SJCRH30 (cell line): ENCODE measurements at regions not wholly inside any gene's neighbourhood (a gene's known extent, or its start where the extent isn't known, plus 50 kb on each side); places are given as distances from the start of the nearest gene placed in this dataset.
"Not testable (repeated sequence)": the region's sequence is repeated elsewhere in the genome, so short reads cannot be mapped to it uniquely, and the experiment has no call there.

Experiments
- DNase-seq, 2 experiments: peaks; one replicate each; pipeline ENCODE4 v3.0.0-alpha.2; 2015 to 2020
- H3K27ac ChIP-seq: fragments of 250-450 bp; sonication (Bioruptor Pico); 2 replicates; pipeline ENCODE4 v1.5.1; 2020; ENCODE audit warnings: mild to moderate bottlenecking, moderate library complexity
- H3K27me3 ChIP-seq: fragments of 250-450 bp; sonication (Bioruptor Pico); 2 replicates; pipeline ENCODE4 v1.5.1; 2020; ENCODE audit warnings: mild to moderate bottlenecking, moderate library complexity
- H3K36me3 ChIP-seq: fragments of 250-450 bp; sonication (Bioruptor Pico); 2 replicates; pipeline ENCODE4 v1.5.1; 2020; ENCODE audit warnings: mild to moderate bottlenecking, moderate library complexity
- H3K4me1 ChIP-seq: fragments of 250-450 bp; sonication (Bioruptor Pico); 2 replicates; pipeline ENCODE4 v1.5.1; 2020; ENCODE audit warnings: mild to moderate bottlenecking, moderate library complexity
- H3K4me3 ChIP-seq: fragments of 250-450 bp; sonication (Bioruptor Pico); 2 replicates; pipeline ENCODE4 v1.5.1; 2020; ENCODE audit warnings: mild to moderate bottlenecking, moderate library complexity
- H3K9me3 ChIP-seq: fragments of 250-450 bp; sonication (Bioruptor Pico); replicated peaks from 2 replicates; pipeline ENCODE4 v1.5.1; 2020; ENCODE audit warnings: mild to moderate bottlenecking, moderate library complexity

DNA sequence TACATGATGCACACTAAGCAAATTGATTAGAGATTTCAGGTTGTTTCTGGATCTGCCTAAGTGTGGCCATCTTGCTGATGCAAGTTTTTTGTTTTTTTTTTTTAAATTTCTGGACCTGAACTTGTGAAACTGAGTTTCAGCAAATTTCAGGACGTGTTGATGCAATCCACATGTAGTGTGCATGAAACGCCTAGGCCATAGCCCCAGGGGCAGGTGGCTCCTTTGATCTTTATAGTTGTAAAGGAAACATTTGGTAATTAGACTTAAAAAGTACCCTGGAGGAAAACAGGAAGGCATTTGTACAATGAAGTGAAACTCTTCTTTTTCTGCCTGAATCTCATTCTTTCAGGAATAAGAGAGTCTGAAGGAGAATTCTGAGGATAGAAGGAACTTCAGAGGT is 162.2 kb upstream of the LHX8 start:
- no peaks in the 10 kb centered on the region for H3K9me3 ChIP-seq
- H3K36me3 ChIP-seq, result no peaks in the 10 kb centered on the region
- no peak for DNase-seq
- H3K4me1 ChIP-seq, result no peaks in the 10 kb centered on the region
- H3K4me3 ChIP-seq, result no peak overlapping the region
- no peak overlapping the region for H3K27ac ChIP-seq
- H3K27me3 ChIP-seq, result no peaks in the 10 kb centered on the region

- H3K27me3 ChIP-seq, result no peaks in the 10 kb centered on the region
- H3K36me3 ChIP-seq, result no peaks in the 10 kb centered on the region
- H3K4me1 ChIP-seq, result no peaks in the 10 kb centered on the region
- no peak for DNase-seq
- H3K27ac ChIP-seq, result no peak overlapping the region
- no peaks in the 10 kb centered on the region for H3K9me3 ChIP-seq
- no peak overlapping the region for H3K4me3 ChIP-seq
Observed at GRCh38 chr1:74976491-74976890, 157.7 kb upstream of the LHX8 start.

DNA sequence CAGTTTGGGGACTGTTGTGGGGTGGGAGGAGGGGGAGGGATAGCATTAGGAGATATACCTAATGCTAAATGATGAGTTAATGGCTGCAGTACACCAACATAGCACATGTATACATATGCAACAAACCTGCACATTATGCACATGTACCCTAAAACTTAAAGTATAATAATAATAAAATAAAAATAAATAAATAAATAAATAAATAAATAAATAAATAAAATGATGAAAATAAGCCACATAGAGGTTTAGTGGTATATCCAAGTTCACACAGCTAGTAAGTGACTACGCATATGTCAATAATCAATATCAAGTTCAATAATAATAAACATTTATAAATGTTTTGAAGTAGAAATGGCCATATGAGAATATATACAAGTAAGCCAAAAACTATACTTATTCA is 141.7 kb upstream of the LHX8 start:
- not testable (repeated sequence) for H3K27ac ChIP-seq, H3K27me3 ChIP-seq, H3K36me3 ChIP-seq, DNase-seq, H3K9me3 ChIP-seq, H3K4me1 ChIP-seq, H3K4me3 ChIP-seq

DNA sequence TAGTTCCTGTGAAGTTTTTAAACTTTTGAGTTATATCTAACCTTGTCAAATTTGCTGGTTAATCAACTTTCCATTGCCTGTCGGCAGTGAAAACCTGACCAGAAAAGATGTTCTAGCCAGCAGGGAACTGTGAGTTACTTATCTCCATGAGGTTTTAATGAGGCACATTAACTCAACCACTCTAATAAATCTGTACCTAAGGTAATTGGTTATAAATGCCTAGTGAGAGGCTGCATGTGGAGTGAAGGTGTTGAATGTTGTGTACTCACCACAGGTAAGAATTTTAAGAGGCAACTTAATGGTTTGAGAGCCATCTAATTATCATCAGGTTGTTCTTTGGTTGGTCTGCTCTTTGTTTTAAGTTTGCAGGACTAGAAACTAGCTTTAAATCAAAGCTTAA is 138.4 kb upstream of the LHX8 start:
- no peak overlapping the region for H3K27ac ChIP-seq
- no peaks in the 10 kb centered on the region for H3K36me3 ChIP-seq
- no peaks in the 10 kb centered on the region for H3K4me1 ChIP-seq

GRCh38 chr1:75010547-75010946 is 123.6 kb upstream of the LHX8 start:
- H3K27ac ChIP-seq, result no peak overlapping the region
- H3K4me1 ChIP-seq, result no peaks in the 10 kb centered on the region
- H3K27me3 ChIP-seq, result no peaks in the 10 kb centered on the region
- H3K4me3 ChIP-seq, result no peak overlapping the region
- no peaks in the 10 kb centered on the region for H3K9me3 ChIP-seq
- H3K36me3 ChIP-seq, result no peaks in the 10 kb centered on the region
- DNase-seq, result no peak

More for the DNA sequence above, 138.4 kb upstream of the LHX8 start:
- Histone ChIP-seq H3K9me3 (no peaks in the 10 kb centered on the region), H3K27me3 (no peaks in the 10 kb centered on the region), H3K4me3 (no peak overlapping the region)
- no peak for DNase-seq

DNA sequence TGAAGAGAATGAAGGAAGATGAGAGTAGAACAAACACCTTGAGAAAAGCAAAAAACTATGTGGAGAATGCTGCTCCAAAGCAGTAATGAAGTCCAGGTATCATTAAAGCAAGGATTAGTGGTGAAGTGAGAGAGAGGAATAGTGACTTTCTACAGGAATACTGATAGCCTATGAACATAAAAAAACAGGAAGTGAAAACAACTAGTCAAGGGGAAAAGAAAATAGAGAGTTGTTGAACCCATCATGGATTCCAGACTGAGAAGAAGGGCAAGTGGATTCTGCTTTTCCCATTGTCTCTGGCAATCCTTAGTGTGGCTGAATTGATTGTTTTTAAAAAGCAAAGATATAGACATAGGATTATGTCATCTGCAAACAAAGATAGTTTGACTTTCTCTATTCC is 119.9 kb upstream of the LHX8 start:
- Histone ChIP-seq H3K4me1 (no peaks in the 10 kb centered on the region), H3K36me3 (no peaks in the 10 kb centered on the region), H3K4me3 (no peak overlapping the region), H3K9me3 (no peaks in the 10 kb centered on the region), H3K27ac (no peak overlapping the region), H3K27me3 (0 out of 2 replicates have a peak, but pooled peaks cover under 1% of the 10 kb centered on the region)
- no peak for DNase-seq

GRCh38 chr1:75023005-75023404 is 111.2 kb upstream of the LHX8 start:
- H3K9me3 ChIP-seq, result no peaks in the 10 kb centered on the region
- DNase-seq, result peak in 1 of 2 experiments; percentile 2
- no peak overlapping the region for H3K27ac ChIP-seq
- no peaks in the 10 kb centered on the region for H3K36me3 ChIP-seq
- H3K27me3 ChIP-seq, result 0 out of 2 replicates have a peak, but pooled peaks cover 4% of the 10 kb centered on the region
- H3K4me3 ChIP-seq, result no peak overlapping the region
- H3K4me1 ChIP-seq, result no peaks in the 10 kb centered on the region

- Histone ChIP-seq H3K4me3 (no peak overlapping the region), H3K27me3 (no peaks in the 10 kb centered on the region), H3K9me3 (no peaks in the 10 kb centered on the region), H3K27ac (no peak overlapping the region), H3K4me1 (no peaks in the 10 kb centered on the region), H3K36me3 (no peaks in the 10 kb centered on the region)
- no peak for DNase-seq
Observed at GRCh38 chr1:75034376-75034775, 99.8 kb upstream of the LHX8 start.

DNA sequence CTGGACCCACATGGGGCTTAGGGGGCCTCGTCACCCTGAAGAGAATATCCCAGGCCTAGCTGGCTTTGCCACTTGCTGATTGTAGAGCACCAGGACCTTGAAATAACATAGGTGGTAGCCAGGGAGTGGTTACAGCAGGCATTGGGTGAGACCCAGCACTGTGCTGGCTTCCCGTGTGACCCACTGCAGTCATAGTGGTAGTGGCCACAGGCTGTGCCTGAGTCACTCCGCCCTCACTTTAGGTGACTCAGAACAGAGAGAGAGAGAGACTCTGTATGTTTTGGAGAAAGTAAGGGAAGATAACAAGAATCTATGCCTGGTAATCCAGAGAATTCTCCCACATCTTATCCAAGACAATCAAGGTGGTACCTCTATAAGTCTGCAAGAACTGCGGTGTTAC is 98.7 kb upstream of the LHX8 start:
- H3K4me1 ChIP-seq, result no peaks in the 10 kb centered on the region
- H3K9me3 ChIP-seq, result no peaks in the 10 kb centered on the region
- no peaks in the 10 kb centered on the region for H3K36me3 ChIP-seq
- H3K27ac ChIP-seq, result no peak overlapping the region
- no peaks in the 10 kb centered on the region for H3K27me3 ChIP-seq
- no peak for DNase-seq
- no peak overlapping the region for H3K4me3 ChIP-seq

DNA sequence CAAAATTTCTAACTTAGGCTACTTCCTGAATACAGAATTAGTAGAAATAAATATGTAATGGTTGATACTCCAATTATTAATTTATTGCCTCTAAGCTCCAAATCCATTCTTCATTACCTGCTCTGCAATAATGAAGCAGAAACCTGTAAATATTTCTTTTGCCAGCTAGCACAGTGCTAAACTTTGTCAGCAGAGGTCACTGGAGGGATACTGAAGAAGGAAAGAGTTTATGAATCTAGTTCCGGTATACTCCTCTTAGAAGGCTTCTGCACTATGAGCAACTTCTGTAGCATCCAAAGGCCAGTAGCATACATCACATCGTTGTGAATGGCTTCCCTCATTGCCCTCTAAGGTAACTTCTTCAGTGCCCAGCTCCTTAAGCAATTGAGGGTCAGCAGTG is 81.0 kb upstream of the LHX8 start:
- Histone ChIP-seq H3K4me1 (no peaks in the 10 kb centered on the region), H3K4me3 (no peak overlapping the region), H3K9me3 (no peaks in the 10 kb centered on the region; the same call in 1 of the 2 replicates), H3K36me3 (no peaks in the 10 kb centered on the region), H3K27ac (no peak overlapping the region), H3K27me3 (no peaks in the 10 kb centered on the region)
- DNase-seq, result peak in 1 of 2 experiments; percentile 27

DNA sequence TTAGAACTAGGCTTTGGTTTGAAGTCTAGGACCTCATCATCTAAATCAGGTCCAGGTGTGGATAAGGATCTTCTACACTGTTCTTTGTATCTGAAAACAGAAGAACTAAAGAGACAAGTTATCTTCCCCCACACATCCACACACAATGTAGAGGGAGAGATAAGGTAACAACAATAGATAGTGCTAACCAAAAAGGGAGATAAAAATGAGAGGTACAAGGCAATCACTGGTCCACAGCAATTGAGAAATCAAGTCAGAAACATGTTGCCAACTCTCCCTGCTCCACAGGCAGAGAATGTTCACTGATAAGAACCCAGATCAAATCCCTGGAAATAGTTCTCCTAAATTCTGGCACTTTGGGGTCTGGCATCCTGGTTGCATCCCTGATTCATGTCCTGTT is 75.8 kb upstream of the LHX8 start:
- Histone ChIP-seq H3K27me3 (no peaks in the 10 kb centered on the region), H3K27ac (no peak overlapping the region), H3K4me1 (no peaks in the 10 kb centered on the region), H3K36me3 (no peaks in the 10 kb centered on the region), H3K4me3 (no peak overlapping the region), H3K9me3 (no peaks in the 10 kb centered on the region; the same call in 1 of the 2 replicates)
- DNase-seq, result no peak

DNA sequence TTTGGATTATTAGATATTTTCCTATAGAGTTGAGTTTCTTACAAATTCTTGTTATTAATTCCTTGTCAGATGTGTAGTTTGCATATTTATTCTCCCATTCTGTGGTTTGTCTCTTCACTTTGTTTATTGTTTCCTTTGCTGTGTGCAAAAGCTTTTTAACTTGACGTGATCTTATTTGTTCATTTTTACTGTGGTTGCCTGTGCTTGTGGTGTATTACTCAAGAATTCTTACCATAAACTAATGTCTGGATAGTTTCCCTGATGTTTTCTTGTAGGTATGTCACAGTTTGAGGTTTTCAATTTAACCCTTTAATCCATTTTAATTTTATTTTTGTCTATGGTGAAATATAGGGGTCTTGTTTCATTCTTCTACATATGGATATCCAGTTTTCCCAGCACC is 72.1 kb upstream of the LHX8 start:
- H3K27me3 ChIP-seq, result no peaks in the 10 kb centered on the region
- no peak for DNase-seq

DNA sequence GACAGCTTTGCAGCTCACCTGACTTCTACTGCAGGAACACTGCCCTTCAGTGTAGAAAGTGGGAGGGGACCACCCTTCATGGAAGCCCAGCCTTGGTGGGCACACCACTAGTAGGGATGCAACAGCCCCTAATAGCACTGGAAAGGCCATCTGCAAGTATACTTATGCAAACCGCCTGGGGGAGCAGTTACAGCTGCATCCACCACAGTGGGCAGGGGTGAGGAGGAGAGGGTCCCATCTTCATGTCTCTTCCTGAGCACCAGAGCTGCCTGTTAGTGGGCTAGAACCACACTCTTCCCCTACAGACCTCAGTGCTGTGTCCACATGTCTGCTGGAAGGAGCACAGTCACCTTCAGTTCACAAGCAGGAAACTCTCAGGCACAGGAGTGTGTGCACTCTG is 66.2 kb upstream of the LHX8 start:
- Histone ChIP-seq H3K9me3 (no peaks in the 10 kb centered on the region), H3K4me1 (no peaks in the 10 kb centered on the region)
- DNase-seq, result no peak

More for the DNA sequence above, 72.1 kb upstream of the LHX8 start:
- Histone ChIP-seq H3K27ac (no peak overlapping the region), H3K4me3 (no peak overlapping the region), H3K9me3 (no peaks in the 10 kb centered on the region), H3K4me1 (no peaks in the 10 kb centered on the region), H3K36me3 (no peaks in the 10 kb centered on the region)

DNA sequence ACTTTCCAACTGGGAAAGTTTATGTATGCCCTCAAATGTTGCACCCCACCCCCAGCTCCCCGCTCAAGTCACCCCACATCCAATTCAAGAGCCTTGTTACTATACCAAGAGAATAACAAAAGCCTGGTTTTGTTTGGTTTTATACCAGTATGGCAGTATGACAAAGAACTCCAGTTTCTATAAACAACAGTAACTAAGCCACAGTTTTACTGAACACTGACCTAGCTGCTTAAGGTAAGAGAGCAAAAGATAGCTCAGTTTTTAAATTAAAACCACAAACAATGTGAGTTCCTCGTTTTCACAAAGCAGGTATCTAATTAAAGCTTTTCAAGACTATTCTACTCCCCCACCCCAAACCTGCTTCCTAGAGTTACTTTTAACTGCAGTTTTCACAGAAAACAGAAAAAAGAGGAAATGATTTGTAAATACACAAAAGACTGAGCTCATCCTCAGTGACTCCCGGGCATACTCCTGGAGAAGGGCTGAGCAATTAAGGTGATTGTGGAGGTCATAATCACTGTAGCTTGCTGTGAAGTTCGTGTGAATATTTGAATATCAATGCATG is 59.3 kb upstream of the LHX8 start:
- H3K36me3 ChIP-seq, result no peaks in the 10 kb centered on the region
- H3K9me3 ChIP-seq, result no peaks in the 10 kb centered on the region
- no peak overlapping the region for H3K4me3 ChIP-seq
- DNase-seq, result no peak
- no peak overlapping the region for H3K27ac ChIP-seq
- no peaks in the 10 kb centered on the region for H3K27me3 ChIP-seq
- peaks cover 4% of the 10 kb centered on the region; the same call in 1 of the 2 replicates for H3K4me1 ChIP-seq

More for the DNA sequence above, 66.2 kb upstream of the LHX8 start:
- Histone ChIP-seq H3K4me3 (no peak overlapping the region), H3K27ac (no peak overlapping the region), H3K36me3 (no peaks in the 10 kb centered on the region), H3K27me3 (no peaks in the 10 kb centered on the region)

- H3K4me1 ChIP-seq, result peaks cover 9% of the 10 kb centered on the region; the same call in 1 of the 2 replicates
- H3K36me3 ChIP-seq, result no peaks in the 10 kb centered on the region
- H3K9me3 ChIP-seq, result no peaks in the 10 kb centered on the region
- DNase-seq, result peak; percentile 38 to 64
- no peaks in the 10 kb centered on the region for H3K27me3 ChIP-seq
- no peak overlapping the region for H3K4me3 ChIP-seq
- H3K27ac ChIP-seq, result no peak overlapping the region
Observed at GRCh38 chr1:75079538-75080290, 54.5 kb upstream of the LHX8 start.

- H3K4me1 ChIP-seq, result peaks cover 9% of the 10 kb centered on the region; the same call in 1 of the 2 replicates
- H3K36me3 ChIP-seq, result no peaks in the 10 kb centered on the region
- DNase-seq, result no peak
- no peaks in the 10 kb centered on the region for H3K9me3 ChIP-seq
- no peak overlapping the region for H3K27ac ChIP-seq
- no peak overlapping the region for H3K4me3 ChIP-seq
- H3K27me3 ChIP-seq, result no peaks in the 10 kb centered on the region
Observed at GRCh38 chr1:75083223-75083622, 51.0 kb upstream of the LHX8 start.
